GM19239 (cell line): ENCODE measurements at regions not wholly inside any gene's neighbourhood (a gene's known extent, or its start where the extent isn't known, plus 50 kb on each side); places are given as distances from the start of the nearest gene placed in this dataset.

Experiments
- DNase-seq: peaks from one replicate; pipeline ENCODE4 v3.0.0; 2011; ENCODE audit warnings: low spot score; ENCODE audit not compliant: insufficient read length
- FAIRE-seq: peaks from 2 replicates; lab custom pipeline; 2011; peaks lifted over from hg19 to GRCh38; lab: Jason Lieb, UNC

- DNase-seq: no peak
- no peak for FAIRE-seq
These were observed 267.9 kb upstream of the SESN3 start for GRCh38 chr11:95498722-95499425.

GRCh38 chr11:95496901-95497300 is 265.9 kb upstream of the SESN3 start:
- DNase-seq (no peak), FAIRE-seq (no peak)

- FAIRE-seq (no peak), DNase-seq (no peak)
These were observed 264.7 kb upstream of the SESN3 start for GRCh38 chr11:95495706-95496105.

- FAIRE-seq: no peak
- no peak for DNase-seq
These were observed 263.9 kb upstream of the SESN3 start for GRCh38 chr11:95494856-95495255.

GRCh38 chr11:95494167-95494566 is 263.2 kb upstream of the SESN3 start:
- DNase-seq: no peak
- FAIRE-seq: no peak

- FAIRE-seq: no peak
These were observed 259.6 kb upstream of the SESN3 start for GRCh38 chr11:95490625-95491024.

GRCh38 chr11:95487938-95488337 is 256.9 kb upstream of the SESN3 start:
- no peak for FAIRE-seq
- DNase-seq: no peak

More at GRCh38 chr11:95490625-95491024, 259.6 kb upstream of the SESN3 start:
- no peak for DNase-seq

GRCh38 chr11:95487391-95487790 is 256.4 kb upstream of the SESN3 start:
- peak; percentile 83 for FAIRE-seq
- peak; percentile 32 for DNase-seq

GRCh38 chr11:95486979-95487378 is 256.0 kb upstream of the SESN3 start:
- DNase-seq (no peak), FAIRE-seq (no peak)

- no peak for DNase-seq
- no peak for FAIRE-seq
These were observed 255.5 kb upstream of the SESN3 start for GRCh38 chr11:95486466-95486865.

GRCh38 chr11:95485115-95485900 is 254.3 kb upstream of the SESN3 start:
- FAIRE-seq (no peak), DNase-seq (no peak)

GRCh38 chr11:95483339-95483738 is 252.3 kb upstream of the SESN3 start:
- no peak for FAIRE-seq
- DNase-seq: no peak

GRCh38 chr11:95478003-95478402 is 247.0 kb upstream of the SESN3 start:
- no peak for DNase-seq
- FAIRE-seq: no peak

- FAIRE-seq: no peak
- no peak for DNase-seq
These were observed 238.3 kb upstream of the SESN3 start for GRCh38 chr11:95469258-95469657.

GRCh38 chr11:95466416-95466815 is 235.4 kb upstream of the SESN3 start:
- FAIRE-seq (peak; percentile 8), DNase-seq (no peak)

GRCh38 chr11:95465887-95466286 is 234.9 kb upstream of the SESN3 start:
- FAIRE-seq (no peak), DNase-seq (no peak)

GRCh38 chr11:95461858-95462257 is 230.9 kb upstream of the SESN3 start:
- no peak for DNase-seq
- no peak for FAIRE-seq

GRCh38 chr11:95461348-95461747 is 230.3 kb upstream of the SESN3 start:
- FAIRE-seq (no peak), DNase-seq (no peak)

- DNase-seq: no peak
- no peak for FAIRE-seq
These were observed 228.5 kb upstream of the SESN3 start for GRCh38 chr11:95459291-95460042.

GRCh38 chr11:95456714-95457491 is 225.9 kb upstream of the SESN3 start:
- no peak for FAIRE-seq
- DNase-seq: no peak
